ENCODE measurements at regions not wholly inside any gene's neighbourhood (a gene's known extent, or its start where the extent isn't known, plus 50 kb on each side); places are given as distances from the start of the nearest gene placed in this dataset.

DNA sequence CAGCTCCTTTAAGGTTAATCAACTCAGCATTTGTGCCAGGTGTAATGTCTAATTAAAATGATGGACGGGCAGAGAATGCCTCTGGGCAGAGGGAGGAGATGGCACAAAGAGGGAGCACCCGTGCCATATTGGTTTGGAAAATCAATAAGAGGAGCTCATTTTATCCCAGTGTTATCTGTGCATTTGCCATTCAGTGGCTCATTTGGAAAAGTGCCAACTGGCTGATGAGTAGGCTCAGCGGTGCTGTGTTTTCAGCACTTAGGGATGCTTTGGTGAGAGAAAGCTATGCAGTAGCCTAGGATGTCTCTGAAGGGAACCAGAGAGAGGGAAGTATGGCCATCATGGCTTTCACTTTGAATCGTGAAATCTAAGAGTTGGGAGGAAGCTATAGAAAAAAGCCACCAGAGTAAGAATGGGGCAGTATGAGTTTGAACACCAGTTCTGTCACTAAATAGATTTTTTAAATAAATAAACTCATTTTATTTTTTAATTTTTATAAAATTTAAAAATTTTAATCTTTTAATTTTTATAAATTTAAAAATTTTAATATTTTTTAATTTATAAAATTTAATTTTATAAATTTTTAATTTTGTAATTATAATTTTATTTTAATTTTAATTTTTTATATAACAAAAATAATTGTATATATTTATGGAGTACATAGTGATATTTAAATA, 472.8 kb downstream of the BRINP1 start:
- TF ChIP-seq, protein P1, sequence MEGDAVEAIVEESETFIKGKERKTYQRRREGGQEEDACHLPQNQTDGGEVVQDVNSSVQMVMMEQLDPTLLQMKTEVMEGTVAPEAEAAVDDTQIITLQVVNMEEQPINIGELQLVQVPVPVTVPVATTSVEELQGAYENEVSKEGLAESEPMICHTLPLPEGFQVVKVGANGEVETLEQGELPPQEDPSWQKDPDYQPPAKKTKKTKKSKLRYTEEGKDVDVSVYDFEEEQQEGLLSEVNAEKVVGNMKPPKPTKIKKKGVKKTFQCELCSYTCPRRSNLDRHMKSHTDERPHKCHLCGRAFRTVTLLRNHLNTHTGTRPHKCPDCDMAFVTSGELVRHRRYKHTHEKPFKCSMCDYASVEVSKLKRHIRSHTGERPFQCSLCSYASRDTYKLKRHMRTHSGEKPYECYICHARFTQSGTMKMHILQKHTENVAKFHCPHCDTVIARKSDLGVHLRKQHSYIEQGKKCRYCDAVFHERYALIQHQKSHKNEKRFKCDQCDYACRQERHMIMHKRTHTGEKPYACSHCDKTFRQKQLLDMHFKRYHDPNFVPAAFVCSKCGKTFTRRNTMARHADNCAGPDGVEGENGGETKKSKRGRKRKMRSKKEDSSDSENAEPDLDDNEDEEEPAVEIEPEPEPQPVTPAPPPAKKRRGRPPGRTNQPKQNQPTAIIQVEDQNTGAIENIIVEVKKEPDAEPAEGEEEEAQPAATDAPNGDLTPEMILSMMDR (conservative IDR thresholded peaks at IDR 0.05; ENCODE audit: low read length), result no peak
- no peak for TF ChIP-seq EZH2phosphoT487 (IDR thresholded peaks at IDR 0.05; ENCODE audit: borderline replicate concordance)
